A549 (cell line): ENCODE measurements at regions not wholly inside any gene's neighbourhood (a gene's known extent, or its start where the extent isn't known, plus 50 kb on each side); places are given as distances from the start of the nearest gene placed in this dataset.

ENCODE experiments used
- ATAC-seq, 2 experiments: fragments of 200-7000 bp in 1 of 2; fragments of >200 bp in 1 of 2; cut with Nextera tagmentation in 1 of 2; cut with Tn5 transposase in 1 of 2; 3 replicates each; pipeline versions ENCODE4 v1.8.0 to v1.9.1; 2018 to 2020; ENCODE audit warnings: mild to moderate bottlenecking in 1 of 2, moderate library complexity in 1 of 2
- CTCF ChIA-PET: fragments of 300-600 bp; sonication (Branson Sonifier 250); formaldehyde crosslinking; extraction: SDS; loops from one replicate; lab custom pipeline; 2021; ENCODE audit warnings: antibody characterized with exemption, inconsistent platforms; lab: Yijun Ruan, JAX
- POLR2A ChIA-PET: fragments of 350-600 bp; formaldehyde crosslinking; extraction: SDS; loops from one replicate; lab custom pipeline; 2021; ENCODE audit warnings: antibody characterized with exemption, inconsistent platforms; lab: Yijun Ruan, JAX
- DNase-seq, 2 experiments: peaks; one replicate each; pipeline versions ENCODE4 v3.0.0 to v3.0.0-alpha.2; 2011 to 2016; ENCODE audit warnings: low read depth in 1 of 2, low spot score in 1 of 2
- FAIRE-seq: peaks from 2 replicates; lab custom pipeline; 2011; peaks lifted over from hg19 to GRCh38; lab: Jason Lieb, UNC
- H3K27ac ChIP-seq, 2 experiments: fragments of >200 bp; sonication (Bioruptor Twin); formaldehyde crosslinking; 3 replicates each; pipeline ENCODE4 v1.5.1; 2016 to 2017
- H3K4me1 ChIP-seq: fragments of >200 bp; sonication (Bioruptor Twin); formaldehyde crosslinking; 3 replicates; pipeline ENCODE4 v1.6.1; 2016
- H3K4me2 ChIP-seq: fragments of >200 bp; sonication (Bioruptor Twin); formaldehyde crosslinking; 3 replicates; pipeline ENCODE4 v1.6.1; 2016
- H3K4me3 ChIP-seq: fragments of >200 bp; sonication (Bioruptor Twin); formaldehyde crosslinking; 3 replicates; pipeline ENCODE4 v1.5.1; 2016
- H3K9me3 ChIP-seq: fragments of >200 bp; sonication (Bioruptor Twin); formaldehyde crosslinking; 3 replicates; pipeline ENCODE4 v1.6.1; 2016
- BHLHE40 ChIP-seq: IDR thresholded peaks from 2 replicates; pipeline ENCODE4 v1.6.1; 2012; ENCODE audit warnings: low read depth, low read length, inconsistent platforms
- ESRRA ChIP-seq: fragments of 150-350 bp; IDR thresholded peaks from 2 replicates; pipeline ENCODE4 v1.6.1; 2014; ENCODE audit warnings: mild to moderate bottlenecking, low read length, borderline replicate concordance
- HOXB13 ChIP-seq: fragments of 250-450 bp; sonication (Bioruptor Pico); IDR thresholded peaks from 2 replicates; pipeline ENCODE4 v1.5.0; 2020; ENCODE audit warnings: low read depth, mild to moderate bottlenecking, moderate library complexity
- JUN ChIP-seq, 2 experiments: fragments of >200 bp; sonication (Bioruptor Twin); formaldehyde crosslinking; IDR thresholded peaks; 2 replicates in 1 of 2; 3 replicates in 1 of 2; pipeline ENCODE4 v1.6.1; 2016 to 2017
- KDM1A ChIP-seq: fragments of 200-600 bp; sonication (generic); IDR thresholded peaks from 2 replicates; pipeline ENCODE4 v1.6.1; 2016; ENCODE audit warnings: low read depth, mild to moderate bottlenecking
- MYC ChIP-seq: IDR thresholded peaks from 2 replicates; pipeline ENCODE4 v1.6.1; 2012; ENCODE audit warnings: mild to moderate bottlenecking, inconsistent platforms, low read length, improper control_type of control experiment, borderline replicate concordance
- NR3C1 ChIP-seq: fragments of >200 bp; sonication (Bioruptor Twin); formaldehyde crosslinking; IDR thresholded peaks from 3 replicates; pipeline ENCODE4 v1.6.1; 2017
- PHF8 ChIP-seq: fragments of 200-600 bp; sonication (generic); IDR thresholded peaks from 2 replicates; pipeline ENCODE4 v1.6.1; 2016; ENCODE audit warnings: low read depth, mild to moderate bottlenecking, antibody characterized with exemption, moderate library complexity, borderline replicate concordance
- POLR2AphosphoS2 ChIP-seq: conservative IDR thresholded peaks from 2 replicates; pipeline ENCODE4 v1.6.1; 2012; ENCODE audit warnings: low read length, improper control_type of control experiment, inconsistent platforms
- RFX5 ChIP-seq: fragments of 450-650 bp; IDR thresholded peaks from 2 replicates; pipeline ENCODE4 v1.7.1; 2014; ENCODE audit warnings: antibody characterized with exemption, mild to moderate bottlenecking, moderate library complexity
- SREBF2 ChIP-seq: fragments of 450-650 bp; IDR thresholded peaks from 2 replicates; pipeline ENCODE4 v1.6.1; 2014; ENCODE audit warnings: mild to moderate bottlenecking, moderate library complexity
- ZC3H11A ChIP-seq: fragments of 450-650 bp; IDR thresholded peaks from 2 replicates; pipeline ENCODE4 v1.6.1; 2014; ENCODE audit warnings: antibody characterized with exemption, mild to moderate bottlenecking
- ZFP36 ChIP-seq: fragments of 450-650 bp; IDR thresholded peaks from 2 replicates; pipeline ENCODE4 v1.6.1; 2014; ENCODE audit warnings: borderline replicate concordance; ENCODE audit not compliant: partially characterized antibody
- WGBS: methylation state at CpG from one replicate; pipeline ENCODE4 v1.1.6; 2017; ENCODE audit errors: missing lambda C conversion rate; 5-methylcytosine and 5-hydroxymethylcytosine counted together
- TF ChIP-seq, protein P1 (sequence below): fragments of >200 bp; sonication (Bioruptor Twin); formaldehyde crosslinking; IDR thresholded peaks from 3 replicates; pipeline ENCODE4 v1.5.1; 2016
- TF ChIP-seq, protein P2 (sequence below): IDR thresholded peaks from 2 replicates; pipeline ENCODE4 v1.6.1; 2012
- TF ChIP-seq, protein P3 (sequence below): IDR thresholded peaks from 2 replicates; pipeline ENCODE4 v1.6.1; 2012; ENCODE audit warnings: low read depth, borderline replicate concordance
- TF ChIP-seq, protein P4 (sequence below): fragments of 200-600 bp; sonication (generic); IDR thresholded peaks from 2 replicates; pipeline ENCODE4 v1.6.1; 2016; ENCODE audit warnings: antibody characterized with exemption, mild to moderate bottlenecking, moderate library complexity

DNA sequence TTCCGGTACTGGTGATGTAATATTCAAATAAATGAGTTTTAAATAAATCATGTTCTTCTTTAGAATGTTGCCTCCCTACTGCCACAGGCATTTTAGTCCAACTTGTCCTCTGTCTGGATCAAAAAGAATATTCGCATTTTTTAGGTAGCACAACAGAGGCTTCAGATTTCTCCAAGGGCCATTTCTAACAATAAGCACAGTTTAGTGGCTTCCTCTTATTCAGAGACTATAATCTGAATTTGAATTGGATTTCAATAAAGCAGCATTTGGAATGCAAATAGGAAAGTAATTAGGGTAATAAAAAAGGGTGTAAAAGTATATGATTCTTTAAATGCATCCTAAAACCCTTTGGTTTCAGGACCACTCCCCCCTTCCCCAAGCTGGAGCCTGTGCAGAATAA, 167.9 kb upstream of the GLRA2 start:
- 31% methylated on average over 2 of the region's 2 CpGs for WGBS
- DNase-seq (no peak), FAIRE-seq (no peak), ATAC-seq (no peak)
- ChIA-PET POLR2A (no interaction called here), CTCF (no interaction called here)
- TF ChIP-seq BHLHE40, result no peak
- no peak for TF ChIP-seq NR3C1
- TF ChIP-seq, protein P1, sequence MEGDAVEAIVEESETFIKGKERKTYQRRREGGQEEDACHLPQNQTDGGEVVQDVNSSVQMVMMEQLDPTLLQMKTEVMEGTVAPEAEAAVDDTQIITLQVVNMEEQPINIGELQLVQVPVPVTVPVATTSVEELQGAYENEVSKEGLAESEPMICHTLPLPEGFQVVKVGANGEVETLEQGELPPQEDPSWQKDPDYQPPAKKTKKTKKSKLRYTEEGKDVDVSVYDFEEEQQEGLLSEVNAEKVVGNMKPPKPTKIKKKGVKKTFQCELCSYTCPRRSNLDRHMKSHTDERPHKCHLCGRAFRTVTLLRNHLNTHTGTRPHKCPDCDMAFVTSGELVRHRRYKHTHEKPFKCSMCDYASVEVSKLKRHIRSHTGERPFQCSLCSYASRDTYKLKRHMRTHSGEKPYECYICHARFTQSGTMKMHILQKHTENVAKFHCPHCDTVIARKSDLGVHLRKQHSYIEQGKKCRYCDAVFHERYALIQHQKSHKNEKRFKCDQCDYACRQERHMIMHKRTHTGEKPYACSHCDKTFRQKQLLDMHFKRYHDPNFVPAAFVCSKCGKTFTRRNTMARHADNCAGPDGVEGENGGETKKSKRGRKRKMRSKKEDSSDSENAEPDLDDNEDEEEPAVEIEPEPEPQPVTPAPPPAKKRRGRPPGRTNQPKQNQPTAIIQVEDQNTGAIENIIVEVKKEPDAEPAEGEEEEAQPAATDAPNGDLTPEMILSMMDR, result no peak
- TF ChIP-seq, protein P2, sequence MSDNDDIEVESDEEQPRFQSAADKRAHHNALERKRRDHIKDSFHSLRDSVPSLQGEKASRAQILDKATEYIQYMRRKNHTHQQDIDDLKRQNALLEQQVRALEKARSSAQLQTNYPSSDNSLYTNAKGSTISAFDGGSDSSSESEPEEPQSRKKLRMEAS, result no peak
- no peak for TF ChIP-seq PHF8
- no peak for TF ChIP-seq ZC3H11A
- no peak for TF ChIP-seq ESRRA
- no peak for TF ChIP-seq ZFP36
- TF ChIP-seq RFX5, result no peak
- no peak for TF ChIP-seq MYC
- TF ChIP-seq, protein P3, sequence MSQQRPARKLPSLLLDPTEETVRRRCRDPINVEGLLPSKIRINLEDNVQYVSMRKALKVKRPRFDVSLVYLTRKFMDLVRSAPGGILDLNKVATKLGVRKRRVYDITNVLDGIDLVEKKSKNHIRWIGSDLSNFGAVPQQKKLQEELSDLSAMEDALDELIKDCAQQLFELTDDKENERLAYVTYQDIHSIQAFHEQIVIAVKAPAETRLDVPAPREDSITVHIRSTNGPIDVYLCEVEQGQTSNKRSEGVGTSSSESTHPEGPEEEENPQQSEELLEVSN, result no peak
- TF ChIP-seq POLR2AphosphoS2, result no peak
- TF ChIP-seq KDM1A, result no peak
- no peak for TF ChIP-seq SREBF2
- TF ChIP-seq, protein P4, sequence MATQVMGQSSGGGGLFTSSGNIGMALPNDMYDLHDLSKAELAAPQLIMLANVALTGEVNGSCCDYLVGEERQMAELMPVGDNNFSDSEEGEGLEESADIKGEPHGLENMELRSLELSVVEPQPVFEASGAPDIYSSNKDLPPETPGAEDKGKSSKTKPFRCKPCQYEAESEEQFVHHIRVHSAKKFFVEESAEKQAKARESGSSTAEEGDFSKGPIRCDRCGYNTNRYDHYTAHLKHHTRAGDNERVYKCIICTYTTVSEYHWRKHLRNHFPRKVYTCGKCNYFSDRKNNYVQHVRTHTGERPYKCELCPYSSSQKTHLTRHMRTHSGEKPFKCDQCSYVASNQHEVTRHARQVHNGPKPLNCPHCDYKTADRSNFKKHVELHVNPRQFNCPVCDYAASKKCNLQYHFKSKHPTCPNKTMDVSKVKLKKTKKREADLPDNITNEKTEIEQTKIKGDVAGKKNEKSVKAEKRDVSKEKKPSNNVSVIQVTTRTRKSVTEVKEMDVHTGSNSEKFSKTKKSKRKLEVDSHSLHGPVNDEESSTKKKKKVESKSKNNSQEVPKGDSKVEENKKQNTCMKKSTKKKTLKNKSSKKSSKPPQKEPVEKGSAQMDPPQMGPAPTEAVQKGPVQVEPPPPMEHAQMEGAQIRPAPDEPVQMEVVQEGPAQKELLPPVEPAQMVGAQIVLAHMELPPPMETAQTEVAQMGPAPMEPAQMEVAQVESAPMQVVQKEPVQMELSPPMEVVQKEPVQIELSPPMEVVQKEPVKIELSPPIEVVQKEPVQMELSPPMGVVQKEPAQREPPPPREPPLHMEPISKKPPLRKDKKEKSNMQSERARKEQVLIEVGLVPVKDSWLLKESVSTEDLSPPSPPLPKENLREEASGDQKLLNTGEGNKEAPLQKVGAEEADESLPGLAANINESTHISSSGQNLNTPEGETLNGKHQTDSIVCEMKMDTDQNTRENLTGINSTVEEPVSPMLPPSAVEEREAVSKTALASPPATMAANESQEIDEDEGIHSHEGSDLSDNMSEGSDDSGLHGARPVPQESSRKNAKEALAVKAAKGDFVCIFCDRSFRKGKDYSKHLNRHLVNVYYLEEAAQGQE, result no peak
- H3K27ac ChIP-seq, result no peak overlapping the region
- no peaks in the 10 kb centered on the region for H3K9me3 ChIP-seq
- no peak overlapping the region for H3K4me3 ChIP-seq
- no peak overlapping the region for H3K4me2 ChIP-seq
- no peaks in the 10 kb centered on the region for H3K4me1 ChIP-seq

DNA sequence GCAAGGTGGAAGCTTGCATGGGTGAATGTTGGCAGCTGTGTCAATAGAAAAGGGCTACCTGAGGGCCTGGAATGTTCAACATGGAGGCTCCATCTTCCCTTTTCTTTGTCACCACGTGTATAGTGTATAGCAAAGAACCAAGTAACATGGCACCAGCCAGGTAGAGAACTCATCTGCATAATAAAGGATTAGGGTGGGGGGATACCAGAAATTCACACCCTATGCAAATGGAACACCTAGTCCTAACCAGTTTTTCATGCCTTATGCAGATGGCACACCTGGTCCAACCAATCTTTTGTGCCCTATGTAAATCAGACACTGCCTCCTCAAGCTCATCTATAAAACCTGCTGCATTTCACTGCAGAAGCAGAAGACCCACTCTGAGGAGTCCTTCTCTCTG, 169.6 kb upstream of the GLRA2 start:
- H3K4me1 ChIP-seq, result no peaks in the 10 kb centered on the region
- no peak overlapping the region for H3K27ac ChIP-seq
- ChIA-PET CTCF (no interaction called here), POLR2A (no interaction called here)
- no peaks in the 10 kb centered on the region for H3K9me3 ChIP-seq
- ATAC-seq (no peak), FAIRE-seq (no peak), DNase-seq (no peak)
- TF ChIP-seq JUN (IDR thresholded peaks at IDR 0.05), result no peak
- no peak for TF ChIP-seq ZFP36
- no peak for TF ChIP-seq HOXB13 (CRISPR knock-in tag)
- TF ChIP-seq, protein P1, result no peak
- 0% methylated on average over 1 of the region's 1 CpG for whole genome bisulfite sequencing
- no peak overlapping the region for H3K4me3 ChIP-seq
- no peak overlapping the region for H3K4me2 ChIP-seq
